ENCODE measurements at regions not wholly inside any gene's neighbourhood (a gene's known extent, or its start where the extent isn't known, plus 50 kb on each side); places are given as distances from the start of the nearest gene placed in this dataset.

GRCh38 chr5:163653526-163653925 lies 148.1 kb downstream of the MAT2B start:
- Histone ChIP-seq H2AFZ (ENCODE audit: insufficient read depth, low read length, poor library complexity) (no peak overlapping the region), H4K91ac (ENCODE audit: low read depth, low read length) (no peak overlapping the region), H3K18ac (ENCODE audit: low read length) (no peak overlapping the region), H3K9ac (ENCODE audit: low read length) (no peak overlapping the region), H3K4ac (ENCODE audit: low read depth, low read length) (no peak overlapping the region), H2BK120ac (ENCODE audit: insufficient read depth, low read length, poor library complexity) (no peak overlapping the region), H3K79me1 (ENCODE audit: low read length) (peaks cover 2% of the 10 kb centered on the region), H3K27ac (ENCODE audit: low read depth, low read length) (no peak overlapping the region), H4K12ac (ENCODE audit: low read depth, low read length) (no peak overlapping the region), H3K4me2 (ENCODE audit: low read length) (no peak overlapping the region), H2AK5ac (ENCODE audit: low read length) (no peak overlapping the region), H3K4me3 (ENCODE audit: low read depth, low read length) (no peak overlapping the region), H3K23ac (ENCODE audit: low read length) (no peak overlapping the region), H3K27me3 (ENCODE audit: insufficient read depth, low read length) (no peaks in the 10 kb centered on the region), H3K4me1 (ENCODE audit: control insufficient read depth in 1 of 2, insufficient read depth in 2 of 2, low read length in 2 of 2) (peaks cover 0 to 2% of the 10 kb centered on the region in 2 experiments), H2BK12ac (ENCODE audit: low read length) (no peak overlapping the region), H4K8ac (ENCODE audit: low read depth, low read length) (no peak overlapping the region), H3K79me2 (ENCODE audit: control insufficient read depth, insufficient read depth, low read length, poor library complexity) (no peaks in the 10 kb centered on the region), H3K36me3 (ENCODE audit: control insufficient read depth in 1 of 2, insufficient read depth in 2 of 2, low read length in 2 of 2) (no peaks in the 10 kb centered on the region), H3K14ac (ENCODE audit: low read length) (no peak overlapping the region), H3K9me3 (ENCODE audit: insufficient read depth, low read depth, low read length) (no peaks in the 10 kb centered on the region), H2BK5ac (ENCODE audit: low read depth, low read length, poor library complexity) (no peak overlapping the region)
- WGBS (ENCODE audit: extremely low coverage, insufficient coverage, insufficient read length): no CpG with 5 or more reads among the region's 1 CpG
- DNase-seq: no peak

- no peak overlapping the region for H4K12ac ChIP-seq (ENCODE audit: low read depth, low read length)
- H3K14ac ChIP-seq (ENCODE audit: low read length): no peak overlapping the region
- H2AK5ac ChIP-seq (ENCODE audit: low read length): no peak overlapping the region
- H3K4me3 ChIP-seq (ENCODE audit: low read depth, low read length): peak overlapping the region; percentile 21
- H4K91ac ChIP-seq (ENCODE audit: low read depth, low read length): no peak overlapping the region
- H3K27me3 ChIP-seq (ENCODE audit: insufficient read depth, low read length): no peaks in the 10 kb centered on the region
- no peak overlapping the region for H2AFZ ChIP-seq (ENCODE audit: insufficient read depth, low read length, poor library complexity)
- no peaks in the 10 kb centered on the region for H3K79me1 ChIP-seq (ENCODE audit: low read length)
- no peak overlapping the region for H3K4me2 ChIP-seq (ENCODE audit: low read length)
- H4K8ac ChIP-seq (ENCODE audit: low read depth, low read length): no peak overlapping the region
- H2BK120ac ChIP-seq (ENCODE audit: insufficient read depth, low read length, poor library complexity): no peak overlapping the region
- no peak overlapping the region for H3K23ac ChIP-seq (ENCODE audit: low read length)
- no peaks in the 10 kb centered on the region for H3K9me3 ChIP-seq (ENCODE audit: insufficient read depth, low read depth, low read length)
- H2BK12ac ChIP-seq (ENCODE audit: low read length): no peak overlapping the region
- no CpG with 5 or more reads among the region's 7 CpGs for WGBS (ENCODE audit: extremely low coverage, insufficient coverage, insufficient read length)
- H3K79me2 ChIP-seq (ENCODE audit: control insufficient read depth, insufficient read depth, low read length, poor library complexity): no peaks in the 10 kb centered on the region
- no peak overlapping the region for H3K9ac ChIP-seq (ENCODE audit: low read length)
- no peak overlapping the region for H3K27ac ChIP-seq (ENCODE audit: low read depth, low read length)
- no peak overlapping the region for H3K18ac ChIP-seq (ENCODE audit: low read length)
- no peak overlapping the region for H2BK5ac ChIP-seq (ENCODE audit: low read depth, low read length, poor library complexity)
- no peaks in the 10 kb centered on the region for H3K36me3 ChIP-seq (ENCODE audit: control insufficient read depth in 1 of 2, insufficient read depth in 2 of 2, low read length in 2 of 2)
- no peaks in the 10 kb centered on the region for H3K4me1 ChIP-seq (ENCODE audit: control insufficient read depth in 1 of 2, insufficient read depth in 2 of 2, low read length in 2 of 2)
- DNase-seq: no peak
- H3K4ac ChIP-seq (ENCODE audit: low read depth, low read length): no peak overlapping the region
Measured at GRCh38 chr5:163658702-163659567, 153.5 kb downstream of the MAT2B start.

GRCh38 chr5:163659568-163659902 lies 154.1 kb downstream of the MAT2B start:
- DNase-seq: no peak
- no peak overlapping the region for H3K18ac ChIP-seq (ENCODE audit: low read length)
- no peak overlapping the region for H3K4me3 ChIP-seq (ENCODE audit: low read depth, low read length)
- no peak overlapping the region for H4K91ac ChIP-seq (ENCODE audit: low read depth, low read length)
- no peaks in the 10 kb centered on the region for H3K27me3 ChIP-seq (ENCODE audit: insufficient read depth, low read length)
- no peaks in the 10 kb centered on the region for H3K36me3 ChIP-seq (ENCODE audit: control insufficient read depth in 1 of 2, insufficient read depth in 2 of 2, low read length in 2 of 2)
- H3K79me2 ChIP-seq (ENCODE audit: control insufficient read depth, insufficient read depth, low read length, poor library complexity): no peaks in the 10 kb centered on the region
- no CpG with 5 or more reads among the region's 3 CpGs for WGBS (ENCODE audit: extremely low coverage, insufficient coverage, insufficient read length)
- no peak overlapping the region for H2AFZ ChIP-seq (ENCODE audit: insufficient read depth, low read length, poor library complexity)
- no peak overlapping the region for H2BK12ac ChIP-seq (ENCODE audit: low read length)
- H3K4ac ChIP-seq (ENCODE audit: low read depth, low read length): no peak overlapping the region
- H3K9ac ChIP-seq (ENCODE audit: low read length): no peak overlapping the region
- no peak overlapping the region for H2BK5ac ChIP-seq (ENCODE audit: low read depth, low read length, poor library complexity)
- H2AK5ac ChIP-seq (ENCODE audit: low read length): no peak overlapping the region
- H3K27ac ChIP-seq (ENCODE audit: low read depth, low read length): no peak overlapping the region
- no peaks in the 10 kb centered on the region for H3K79me1 ChIP-seq (ENCODE audit: low read length)
- H3K23ac ChIP-seq (ENCODE audit: low read length): no peak overlapping the region
- no peaks in the 10 kb centered on the region for H3K4me1 ChIP-seq (ENCODE audit: control insufficient read depth in 1 of 2, insufficient read depth in 2 of 2, low read length in 2 of 2)
- H2BK120ac ChIP-seq (ENCODE audit: insufficient read depth, low read length, poor library complexity): no peak overlapping the region
- H4K8ac ChIP-seq (ENCODE audit: low read depth, low read length): no peak overlapping the region
- H4K12ac ChIP-seq (ENCODE audit: low read depth, low read length): no peak overlapping the region
- no peak overlapping the region for H3K14ac ChIP-seq (ENCODE audit: low read length)
- no peak overlapping the region for H3K4me2 ChIP-seq (ENCODE audit: low read length)
- no peaks in the 10 kb centered on the region for H3K9me3 ChIP-seq (ENCODE audit: insufficient read depth, low read depth, low read length)

GRCh38 chr5:163660486-163660885 lies 155.1 kb downstream of the MAT2B start:
- no CpG with 5 or more reads among the region's 1 CpG for WGBS (ENCODE audit: extremely low coverage, insufficient coverage, insufficient read length)
- Histone ChIP-seq H3K79me1 (ENCODE audit: low read length) (no peaks in the 10 kb centered on the region), H3K9me3 (ENCODE audit: insufficient read depth, low read depth, low read length) (no peaks in the 10 kb centered on the region), H2BK120ac (ENCODE audit: insufficient read depth, low read length, poor library complexity) (no peak overlapping the region), H2AFZ (ENCODE audit: insufficient read depth, low read length, poor library complexity) (no peak overlapping the region), H4K91ac (ENCODE audit: low read depth, low read length) (no peak overlapping the region), H3K18ac (ENCODE audit: low read length) (no peak overlapping the region), H3K27ac (ENCODE audit: low read depth, low read length) (no peak overlapping the region), H4K12ac (ENCODE audit: low read depth, low read length) (no peak overlapping the region), H4K8ac (ENCODE audit: low read depth, low read length) (no peak overlapping the region), H3K79me2 (ENCODE audit: control insufficient read depth, insufficient read depth, low read length, poor library complexity) (no peaks in the 10 kb centered on the region), H3K4ac (ENCODE audit: low read depth, low read length) (no peak overlapping the region), H3K36me3 (ENCODE audit: control insufficient read depth in 1 of 2, insufficient read depth in 2 of 2, low read length in 2 of 2) (no peaks in the 10 kb centered on the region), H3K14ac (ENCODE audit: low read length) (no peak overlapping the region), H3K9ac (ENCODE audit: low read length) (no peak overlapping the region), H3K4me2 (ENCODE audit: low read length) (no peak overlapping the region), H2AK5ac (ENCODE audit: low read length) (no peak overlapping the region), H3K23ac (ENCODE audit: low read length) (no peak overlapping the region), H3K4me1 (ENCODE audit: control insufficient read depth in 1 of 2, insufficient read depth in 2 of 2, low read length in 2 of 2) (no peaks in the 10 kb centered on the region), H2BK12ac (ENCODE audit: low read length) (no peak overlapping the region), H3K27me3 (ENCODE audit: insufficient read depth, low read length) (no peaks in the 10 kb centered on the region), H3K4me3 (ENCODE audit: low read depth, low read length) (no peak overlapping the region), H2BK5ac (ENCODE audit: low read depth, low read length, poor library complexity) (no peak overlapping the region)
- no peak for DNase-seq

Data from trophoblast cell (in vitro differentiated cells and primary cell).